NCI-H82 (cell line): ENCODE measurements at regions not wholly inside any gene's neighbourhood (a gene's known extent, or its start where the extent isn't known, plus 50 kb on each side); places are given as distances from the start of the nearest gene placed in this dataset.

ENCODE experiments used
- DNase-seq: peaks from one replicate; lab custom pipeline; 2025; lab: John Stamatoyannopoulos, UW

GRCh38 chr9:129487658-129488483 lies 133.0 kb downstream of the C9orf50 start:
- DNase-seq: no peak

- no peak for DNase-seq
These were observed 133.9 kb downstream of the C9orf50 start for GRCh38 chr9:129486756-129487657.

GRCh38 chr9:129485145-129485774 lies 135.6 kb downstream of the C9orf50 start:
- DNase-seq: peak; percentile 38

- DNase-seq: no peak
These were observed 136.4 kb downstream of the C9orf50 start for GRCh38 chr9:129484352-129485000.

GRCh38 chr9:129483415-129484351 lies 137.2 kb downstream of the C9orf50 start:
- no peak for DNase-seq

GRCh38 chr9:129482521-129483414 lies 138.1 kb downstream of the C9orf50 start:
- peak; percentile 35 for DNase-seq

- no peak for DNase-seq
These were observed 138.9 kb downstream of the C9orf50 start for GRCh38 chr9:129481810-129482511.

GRCh38 chr9:129481424-129481809 lies 139.5 kb downstream of the C9orf50 start:
- no peak for DNase-seq

GRCh38 chr9:129480745-129481144 lies 140.2 kb downstream of the C9orf50 start:
- DNase-seq: no peak

- no peak for DNase-seq
These were observed 140.7 kb downstream of the C9orf50 start for GRCh38 chr9:129480227-129480626.

GRCh38 chr9:129479631-129480011 lies 141.3 kb downstream of the C9orf50 start:
- no peak for DNase-seq

- DNase-seq: no peak
These were observed 141.8 kb downstream of the C9orf50 start for GRCh38 chr9:129478961-129479630.

- DNase-seq: no peak
These were observed 142.4 kb downstream of the C9orf50 start for GRCh38 chr9:129478461-129478860.

- DNase-seq: no peak
These were observed 143.9 kb downstream of the C9orf50 start for GRCh38 chr9:129476821-129477611.

- DNase-seq: no peak
These were observed 146.0 kb downstream of the C9orf50 start for GRCh38 chr9:129474740-129475404.

- DNase-seq: no peak
These were observed 147.2 kb downstream of the C9orf50 start for GRCh38 chr9:129473523-129474244.
